H9 (cell line): ENCODE measurements at regions not wholly inside any gene's neighbourhood (a gene's known extent, or its start where the extent isn't known, plus 50 kb on each side); places are given as distances from the start of the nearest gene placed in this dataset.

Source experiments
- DNase-seq: peaks from one replicate; pipeline ENCODE4 v3.0.0-alpha.2; 2017
- H2AFZ ChIP-seq: one replicate; pipeline ENCODE4 v1.6.1; 2013; ENCODE audit warnings: mild to moderate bottlenecking, low read length, control low read depth, moderate library complexity
- H2AK5ac ChIP-seq: 2 replicates; pipeline ENCODE4 v1.6.1; 2013; ENCODE audit warnings: low read length, control low read depth, mixed read lengths; ENCODE audit not compliant: insufficient read length
- H2BK120ac ChIP-seq: one replicate; pipeline ENCODE4 v1.6.1; 2013; ENCODE audit warnings: low read depth, mild to moderate bottlenecking, low read length, control low read depth, inconsistent platforms; ENCODE audit not compliant: poor library complexity, severe bottlenecking
- H2BK12ac ChIP-seq: 2 replicates; pipeline ENCODE4 v1.6.1; 2013; ENCODE audit warnings: low read length, control low read depth, mixed read lengths, low read depth; ENCODE audit not compliant: insufficient read length
- H2BK15ac ChIP-seq: 2 replicates; pipeline ENCODE4 v1.6.1; 2013; ENCODE audit warnings: low read depth, low read length, control low read depth
- H2BK20ac ChIP-seq: one replicate; pipeline ENCODE4 v1.6.1; 2013; ENCODE audit warnings: low read depth, mild to moderate bottlenecking, low read length, control low read depth, inconsistent platforms; ENCODE audit not compliant: poor library complexity, severe bottlenecking
- H2BK5ac ChIP-seq: 2 replicates; pipeline ENCODE4 v1.6.1; 2013; ENCODE audit warnings: low read length, control low read depth, mixed read lengths; ENCODE audit not compliant: insufficient read length
- H3K14ac ChIP-seq: 2 replicates; pipeline ENCODE4 v1.6.1; 2013; ENCODE audit warnings: low read length, control low read depth; ENCODE audit not compliant: insufficient read depth
- H3K18ac ChIP-seq: 2 replicates; pipeline ENCODE4 v1.6.1; 2013; ENCODE audit warnings: low read depth, mild to moderate bottlenecking, mixed read lengths, low read length, control low read depth; ENCODE audit not compliant: insufficient read length
- H3K23ac ChIP-seq: 2 replicates; pipeline ENCODE4 v1.6.1; 2013; ENCODE audit warnings: low read length, control low read depth, mixed read lengths, low read depth; ENCODE audit not compliant: insufficient read length
- H3K23me2 ChIP-seq: 2 replicates; pipeline ENCODE4 v1.6.1; 2013; ENCODE audit warnings: low read depth, mild to moderate bottlenecking, mixed read lengths, low read length, control low read depth; ENCODE audit not compliant: insufficient read length, poor library complexity, severe bottlenecking
- H3K27ac ChIP-seq: 2 replicates; pipeline ENCODE4 v1.5.1; 2013; ENCODE audit warnings: low read length, control low read depth, mixed read lengths, low read depth; ENCODE audit not compliant: insufficient read length
- H3K27me3 ChIP-seq: 2 replicates; pipeline ENCODE4 v1.6.1; 2013; ENCODE audit warnings: low read length, control low read depth, inconsistent platforms; ENCODE audit not compliant: insufficient read depth
- H3K4ac ChIP-seq: 2 replicates; pipeline ENCODE4 v1.6.1; 2013; ENCODE audit warnings: low read depth, mild to moderate bottlenecking, control low read depth, inconsistent platforms, low read length, moderate library complexity
- H3K4me1 ChIP-seq: 2 replicates; pipeline ENCODE4 v1.6.1; 2013; ENCODE audit warnings: low read length, control low read depth, inconsistent platforms; ENCODE audit not compliant: insufficient read depth
- H3K4me2 ChIP-seq: 2 replicates; pipeline ENCODE4 v1.6.1; 2013; ENCODE audit warnings: low read length, control low read depth, mixed read lengths; ENCODE audit not compliant: insufficient read length, insufficient read depth
- H3K56ac ChIP-seq: 2 replicates; pipeline ENCODE4 v1.6.1; 2013; ENCODE audit warnings: low read depth, mild to moderate bottlenecking, mixed read lengths, low read length, control low read depth; ENCODE audit not compliant: insufficient read length
- H3K79me1 ChIP-seq: 2 replicates; pipeline ENCODE4 v1.6.1; 2013; ENCODE audit warnings: low read depth, mild to moderate bottlenecking, moderate library complexity, low read length, control low read depth, inconsistent platforms; ENCODE audit not compliant: insufficient read depth, poor library complexity, severe bottlenecking
- H3K79me2 ChIP-seq: 2 replicates; pipeline ENCODE4 v1.6.1; 2013; ENCODE audit warnings: low read length, control low read depth, inconsistent platforms; ENCODE audit not compliant: insufficient read depth
- H3K9ac ChIP-seq: 2 replicates; pipeline ENCODE4 v1.6.1; 2013; ENCODE audit warnings: low read length, control low read depth, mixed read lengths; ENCODE audit not compliant: insufficient read length; ENCODE audit errors: extremely low read depth
- H3K9me3 ChIP-seq: one replicate; pipeline ENCODE4 v1.6.1; 2013; ENCODE audit warnings: low read depth, low read length, inconsistent platforms; ENCODE audit not compliant: control insufficient read depth
- H3T11ph ChIP-seq: one replicate; pipeline ENCODE4 v1.6.1; 2013; ENCODE audit warnings: mild to moderate bottlenecking, low read length, control low read depth, inconsistent platforms
- H4K20me1 ChIP-seq: one replicate; pipeline ENCODE4 v1.6.1; 2013; ENCODE audit not compliant: control insufficient read depth, insufficient read length, insufficient read depth
- H4K5ac ChIP-seq: 2 replicates; pipeline ENCODE4 v1.6.1; 2013; ENCODE audit warnings: low read depth, mild to moderate bottlenecking, mixed read lengths, low read length, control low read depth; ENCODE audit not compliant: insufficient read length
- H4K8ac ChIP-seq: replicated peaks from 2 replicates; pipeline ENCODE4 v1.6.1; 2013; ENCODE audit warnings: low read length, control low read depth, mixed read lengths, low read depth; ENCODE audit not compliant: insufficient read length
- H4K91ac ChIP-seq: 2 replicates; pipeline ENCODE4 v1.6.1; 2013; ENCODE audit warnings: low read depth, mild to moderate bottlenecking, moderate library complexity, mixed read lengths, low read length, control low read depth; ENCODE audit not compliant: insufficient read length
- H3K27ac Mint-ChIP-seq, 3 experiments: 2 replicates in 2 of 3; 3 replicates in 1 of 3; pipeline ENCODE4 v1.8.0; 2020 to 2021; ENCODE audit warnings: mixed read lengths in 3 of 3, mild to moderate bottlenecking in 1 of 3, moderate library complexity in 1 of 3
- H3K27me3 Mint-ChIP-seq: 2 replicates; pipeline ENCODE4 v1.8.0; 2021; ENCODE audit warnings: low read depth, mild to moderate bottlenecking, moderate library complexity, mixed read lengths
- H3K36me3 Mint-ChIP-seq, 3 experiments: 2 replicates in 2 of 3; 3 replicates in 1 of 3; pipeline ENCODE4 v1.8.0; 2020 to 2021; ENCODE audit warnings: low read depth in 3 of 3, mixed read lengths in 3 of 3; ENCODE audit not compliant: insufficient read depth in 1 of 3
- H3K4me1 Mint-ChIP-seq, 2 experiments: 2 replicates each; pipeline ENCODE4 v1.8.0; 2020; ENCODE audit warnings: mixed read lengths in 2 of 2
- H3K4me3 Mint-ChIP-seq, 2 experiments: 2 replicates in 1 of 2; 3 replicates in 1 of 2; pipeline ENCODE4 v1.8.0; 2020 to 2021; ENCODE audit warnings: mild to moderate bottlenecking in 2 of 2, mixed read lengths in 2 of 2, moderate library complexity in 1 of 2
- H3K9me3 Mint-ChIP-seq, 2 experiments: 2 replicates in 1 of 2; 3 replicates in 1 of 2; pipeline ENCODE4 v1.8.0; 2020; ENCODE audit warnings: mild to moderate bottlenecking in 2 of 2, mixed read lengths in 2 of 2, moderate library complexity in 1 of 2
- WGBS: extraction: QIAGEN DNeasy Blood & Tissue Kit; methylation state at CpG from one replicate; pipeline ENCODE4 v1.1.7; 2013; ENCODE audit warnings: missing lambda C conversion rate, low lambda C conversion rate, mixed read lengths; ENCODE audit not compliant: insufficient read length; ENCODE audit errors: extremely low coverage; 5-methylcytosine and 5-hydroxymethylcytosine counted together
- TF ChIP-seq, protein P1 (sequence below): fragments of 200-600 bp; sonication (generic); conservative IDR thresholded peaks from 3 replicates; pipeline ENCODE4 v1.8.0; 2021; ENCODE audit warnings: antibody characterized with exemption, mild to moderate bottlenecking

DNA sequence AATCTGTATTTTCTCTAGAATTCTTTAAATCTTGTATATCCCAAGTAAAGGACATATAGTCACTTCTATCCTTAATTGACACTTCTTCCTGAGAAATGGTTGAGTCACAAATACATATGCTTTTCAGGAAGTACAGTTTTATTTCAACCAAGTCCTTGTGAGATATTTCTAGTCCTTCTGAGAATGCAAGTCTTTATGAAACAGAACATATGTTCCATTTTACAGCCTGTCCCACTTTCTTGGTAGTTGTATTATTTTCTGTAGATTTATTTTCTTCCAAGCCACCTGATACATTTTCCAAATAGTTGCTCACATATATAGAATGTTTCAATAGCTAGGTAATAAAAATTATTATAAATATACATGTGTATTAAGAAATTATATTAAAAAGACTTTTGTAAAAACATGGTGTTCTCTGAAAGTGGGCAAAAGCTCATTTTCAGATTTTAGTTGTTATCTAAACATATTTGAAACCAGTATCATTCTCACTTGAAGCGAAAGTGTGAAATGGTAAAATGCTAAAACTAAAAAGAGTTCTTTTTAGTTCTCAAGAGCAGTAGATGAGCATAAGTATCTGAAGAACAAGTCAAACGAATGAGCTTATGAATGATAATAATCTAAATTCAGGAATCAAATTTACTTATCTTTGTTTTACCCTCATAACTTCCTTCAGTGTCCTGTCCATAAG is 468.0 kb downstream of the EPHA5 start:
- H3K9me3 ChIP-seq = no peaks in the 10 kb centered on the region
- H3K23me2 ChIP-seq = no peaks in the 10 kb centered on the region
- DNase-seq = no peak
- Mint-ChIP-seq H3K27ac (no peak overlapping the region), H3K9me3 (no peaks in the 10 kb centered on the region), H3K27me3 (no peaks in the 10 kb centered on the region), H3K4me1 (no peaks in the 10 kb centered on the region), H3K4me3 (no peak overlapping the region), H3K36me3 (no peaks in the 10 kb centered on the region)
- H3K79me2 ChIP-seq = no peaks in the 10 kb centered on the region
- no peak overlapping the region for H2BK15ac ChIP-seq
- TF ChIP-seq, protein P1, sequence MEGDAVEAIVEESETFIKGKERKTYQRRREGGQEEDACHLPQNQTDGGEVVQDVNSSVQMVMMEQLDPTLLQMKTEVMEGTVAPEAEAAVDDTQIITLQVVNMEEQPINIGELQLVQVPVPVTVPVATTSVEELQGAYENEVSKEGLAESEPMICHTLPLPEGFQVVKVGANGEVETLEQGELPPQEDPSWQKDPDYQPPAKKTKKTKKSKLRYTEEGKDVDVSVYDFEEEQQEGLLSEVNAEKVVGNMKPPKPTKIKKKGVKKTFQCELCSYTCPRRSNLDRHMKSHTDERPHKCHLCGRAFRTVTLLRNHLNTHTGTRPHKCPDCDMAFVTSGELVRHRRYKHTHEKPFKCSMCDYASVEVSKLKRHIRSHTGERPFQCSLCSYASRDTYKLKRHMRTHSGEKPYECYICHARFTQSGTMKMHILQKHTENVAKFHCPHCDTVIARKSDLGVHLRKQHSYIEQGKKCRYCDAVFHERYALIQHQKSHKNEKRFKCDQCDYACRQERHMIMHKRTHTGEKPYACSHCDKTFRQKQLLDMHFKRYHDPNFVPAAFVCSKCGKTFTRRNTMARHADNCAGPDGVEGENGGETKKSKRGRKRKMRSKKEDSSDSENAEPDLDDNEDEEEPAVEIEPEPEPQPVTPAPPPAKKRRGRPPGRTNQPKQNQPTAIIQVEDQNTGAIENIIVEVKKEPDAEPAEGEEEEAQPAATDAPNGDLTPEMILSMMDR = no peak
- no peak overlapping the region for H4K5ac ChIP-seq
- H3K27ac ChIP-seq = no peak overlapping the region
- no peak overlapping the region for H2AFZ ChIP-seq
- no peaks in the 10 kb centered on the region for H3K4me1 ChIP-seq
- H2BK20ac ChIP-seq = no peak overlapping the region
- H2AK5ac ChIP-seq = no peak overlapping the region
- no CpG with 5 or more reads among the region's 2 CpGs for WGBS
- H3K4ac ChIP-seq = no peak overlapping the region
- no peak overlapping the region for H3T11ph ChIP-seq
- no peak overlapping the region for H3K23ac ChIP-seq
- H3K14ac ChIP-seq = no peak overlapping the region
- no peak overlapping the region for H4K91ac ChIP-seq
- H4K20me1 ChIP-seq = no peaks in the 10 kb centered on the region
- no peak overlapping the region for H3K4me2 ChIP-seq
- H2BK5ac ChIP-seq = no peak overlapping the region
- no peaks in the 10 kb centered on the region for H3K27me3 ChIP-seq
- H4K8ac ChIP-seq = no peak overlapping the region
- H3K18ac ChIP-seq = no peak overlapping the region
- H3K56ac ChIP-seq = no peak overlapping the region
- no peak overlapping the region for H3K9ac ChIP-seq
- no peak overlapping the region for H2BK120ac ChIP-seq
- no peaks in the 10 kb centered on the region for H3K79me1 ChIP-seq
- no peak overlapping the region for H2BK12ac ChIP-seq
